Parathyroid adenoma (tissue), 2 donors: ENCODE measurements at regions not wholly inside any gene's neighbourhood (a gene's known extent, or its start where the extent isn't known, plus 50 kb on each side); places are given as distances from the start of the nearest gene placed in this dataset.

Experiments used
- H2AFZ ChIP-seq: fragments of 300-600 bp; sonication (generic); one replicate; pipeline ENCODE4 v1.7.0; 2017; ENCODE audit warnings: antibody characterized with exemption, mild to moderate bottlenecking
- H3K27ac ChIP-seq: fragments of 300-600 bp; sonication (generic); one replicate; pipeline ENCODE4 v1.7.0; 2017
- H3K27me3 ChIP-seq: fragments of 300-600 bp; sonication (generic); one replicate; pipeline ENCODE4 v1.7.0; 2017; ENCODE audit warnings: low read length; ENCODE audit not compliant: control insufficient read depth, insufficient read depth
- H3K36me3 ChIP-seq: fragments of 300-600 bp; sonication (generic); one replicate; pipeline ENCODE4 v1.7.0; 2017; ENCODE audit warnings: low read length; ENCODE audit not compliant: control insufficient read depth, insufficient read depth
- H3K4me1 ChIP-seq: fragments of 300-600 bp; sonication (generic); one replicate; pipeline ENCODE4 v1.7.0; 2017; ENCODE audit warnings: control low read depth
- H3K4me2 ChIP-seq: fragments of 300-600 bp; sonication (generic); one replicate; pipeline ENCODE4 v1.7.0; 2017; ENCODE audit warnings: low read length
- H3K4me3 ChIP-seq: fragments of 300-600 bp; sonication (generic); one replicate; pipeline ENCODE4 v1.7.0; 2017; ENCODE audit warnings: low read depth, low read length
- H3K79me2 ChIP-seq: fragments of 300-600 bp; sonication (generic); one replicate; pipeline ENCODE4 v1.7.0; 2017; ENCODE audit warnings: control low read depth
- H3K9ac ChIP-seq: fragments of 300-600 bp; sonication (generic); one replicate; pipeline ENCODE4 v1.7.0; 2017; ENCODE audit warnings: mild to moderate bottlenecking
- H3K9me3 ChIP-seq: fragments of 300-600 bp; sonication (generic); one replicate; pipeline ENCODE4 v1.7.0; 2017; ENCODE audit warnings: low read length; ENCODE audit not compliant: control insufficient read depth
- CTCF ChIP-seq: fragments of 300-600 bp; sonication (generic); IDR thresholded peaks from one replicate; pipeline ENCODE4 v1.7.0; 2017; ENCODE audit warnings: antibody characterized with exemption, mild to moderate bottlenecking
- donor health status: primary hyperparathyroidism.

- no peak overlapping the region for H3K4me3 ChIP-seq
- H3K9ac ChIP-seq: no peak overlapping the region
- H3K27me3 ChIP-seq: no peaks in the 10 kb centered on the region
- no peaks in the 10 kb centered on the region for H3K79me2 ChIP-seq
- H3K4me2 ChIP-seq: no peak overlapping the region
- no peak overlapping the region for H2AFZ ChIP-seq
- no peaks in the 10 kb centered on the region for H3K4me1 ChIP-seq
- TF ChIP-seq CTCF: no peak
- no peaks in the 10 kb centered on the region for H3K36me3 ChIP-seq
- H3K9me3 ChIP-seq: no peaks in the 10 kb centered on the region
- no peak overlapping the region for H3K27ac ChIP-seq
Measured at GRCh38 chr5:125715216-125715615, 708.0 kb upstream of the GRAMD2B start.

DNA sequence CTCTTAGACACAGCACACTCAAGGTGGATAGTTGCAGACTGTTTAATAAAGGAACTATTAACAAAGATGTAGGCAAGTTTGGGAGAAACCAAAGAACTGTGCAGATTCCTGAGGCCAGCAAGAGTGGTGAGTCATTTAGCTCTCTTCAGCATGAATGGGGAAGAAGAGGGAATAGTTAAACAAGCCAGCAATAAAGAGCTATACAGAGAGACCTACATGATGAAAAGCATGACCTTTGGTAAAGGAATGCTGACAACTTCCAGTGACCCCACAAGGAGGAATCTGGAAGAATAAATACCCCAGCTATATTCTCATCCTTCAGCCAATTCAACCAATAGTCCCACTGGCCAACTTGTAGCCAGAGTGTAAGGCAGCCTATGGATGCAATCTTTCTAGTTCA, 706.0 kb upstream of the GRAMD2B start:
- Histone ChIP-seq H3K27me3 (no peaks in the 10 kb centered on the region), H2AFZ (no peak overlapping the region), H3K9me3 (no peaks in the 10 kb centered on the region), H3K9ac (no peak overlapping the region), H3K36me3 (no peaks in the 10 kb centered on the region), H3K79me2 (no peaks in the 10 kb centered on the region), H3K4me3 (no peak overlapping the region), H3K27ac (no peak overlapping the region), H3K4me1 (no peaks in the 10 kb centered on the region), H3K4me2 (no peak overlapping the region)
- TF ChIP-seq CTCF: no peak

DNA sequence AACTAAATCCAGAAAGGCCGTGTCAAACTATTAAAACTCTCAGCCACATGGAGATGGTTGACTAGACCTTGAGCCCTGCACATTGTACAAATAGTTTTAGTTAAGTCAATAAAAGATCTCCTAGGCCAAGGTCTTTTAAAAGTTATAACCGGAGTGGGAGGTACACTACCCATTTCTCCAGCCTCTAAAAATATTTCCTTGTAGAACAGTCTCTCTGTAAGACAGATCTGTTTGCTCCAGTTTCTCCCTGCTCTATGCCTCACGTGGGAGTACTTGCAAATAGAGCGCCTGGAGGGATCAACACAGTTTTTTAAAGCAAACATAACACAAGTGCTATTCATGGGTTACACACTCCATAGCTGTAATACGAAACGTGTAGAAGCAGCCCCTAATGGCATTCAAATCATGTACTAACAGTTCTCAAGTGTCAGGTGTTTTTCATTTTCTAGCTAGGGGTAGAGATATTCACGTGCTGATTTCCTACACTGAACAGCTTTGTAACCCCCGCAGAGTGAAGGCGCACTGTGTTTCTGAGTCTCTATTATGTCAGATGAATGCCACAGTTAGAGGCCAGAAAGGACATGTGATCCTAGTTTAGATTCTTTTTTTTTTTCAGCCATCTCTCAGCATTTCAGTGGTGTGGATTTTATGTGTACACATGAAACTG, 703.4 kb upstream of the GRAMD2B start:
- H3K9ac ChIP-seq: no peak overlapping the region
- no peak for TF ChIP-seq CTCF
- H3K4me3 ChIP-seq: no peak overlapping the region
- no peaks in the 10 kb centered on the region for H3K9me3 ChIP-seq
- H3K4me2 ChIP-seq: no peak overlapping the region
- H2AFZ ChIP-seq: peak overlapping the region; percentile 7
- no peaks in the 10 kb centered on the region for H3K27me3 ChIP-seq
- H3K4me1 ChIP-seq: no peaks in the 10 kb centered on the region
- no peaks in the 10 kb centered on the region for H3K79me2 ChIP-seq
- H3K27ac ChIP-seq: no peak overlapping the region
- H3K36me3 ChIP-seq: no peaks in the 10 kb centered on the region

GRCh38 chr5:125720348-125720685, 702.9 kb upstream of the GRAMD2B start:
- Histone ChIP-seq H3K9me3 (no peaks in the 10 kb centered on the region), H3K4me3 (no peak overlapping the region), H3K27me3 (no peaks in the 10 kb centered on the region), H2AFZ (no peak overlapping the region), H3K36me3 (no peaks in the 10 kb centered on the region), H3K4me1 (no peaks in the 10 kb centered on the region), H3K79me2 (no peaks in the 10 kb centered on the region), H3K9ac (no peak overlapping the region), H3K4me2 (no peak overlapping the region), H3K27ac (no peak overlapping the region)
- no peak for TF ChIP-seq CTCF

DNA sequence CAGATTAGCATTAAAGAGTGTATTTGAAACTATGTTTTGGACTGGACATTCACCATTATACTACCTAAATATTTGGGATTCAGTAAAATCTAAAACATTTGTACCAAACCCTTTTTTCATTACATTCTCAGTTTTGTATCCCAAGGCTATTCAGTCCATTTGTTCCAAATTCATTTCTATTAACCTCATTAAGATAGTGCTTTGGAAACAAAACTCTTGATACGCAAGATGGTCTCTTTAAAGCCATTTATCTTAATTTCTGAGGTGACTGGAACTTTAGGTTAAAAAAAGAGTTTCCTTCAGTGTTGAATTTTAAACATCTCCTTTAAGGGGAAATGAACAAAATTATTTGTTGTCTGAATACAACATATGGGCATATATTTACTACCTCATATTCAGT, 702.5 kb upstream of the GRAMD2B start:
- H3K4me1 ChIP-seq: no peaks in the 10 kb centered on the region
- no peaks in the 10 kb centered on the region for H3K27me3 ChIP-seq
- H3K9me3 ChIP-seq: no peaks in the 10 kb centered on the region
- H3K36me3 ChIP-seq: no peaks in the 10 kb centered on the region
- no peak for TF ChIP-seq CTCF
- H3K9ac ChIP-seq: no peak overlapping the region
- no peak overlapping the region for H3K4me2 ChIP-seq
- H3K27ac ChIP-seq: no peak overlapping the region
- H3K4me3 ChIP-seq: no peak overlapping the region
- H3K79me2 ChIP-seq: no peaks in the 10 kb centered on the region
- H2AFZ ChIP-seq: no peak overlapping the region
